Spleen (tissue), 7 donors: ENCODE measurements at regions not wholly inside any gene's neighbourhood (a gene's known extent, or its start where the extent isn't known, plus 50 kb on each side); places are given as distances from the start of the nearest gene placed in this dataset.
A peak's percentile ranks its signal among the peaks of the same experiment; 100 is the strongest.

Experiments used
- CTCF ChIP-seq, 11 experiments: fragments of 200-600 bp in 7 of 11; fragments of 450-650 bp in 4 of 11; sonication (generic) in 4 of 11; IDR thresholded peaks in 8 of 11; conservative IDR thresholded peaks in 3 of 11; 1 replicate in 7 of 11; 2 replicates in 4 of 11; pipeline versions ENCODE4 v1.4.0 to v1.8.0; 2016 to 2021; ENCODE audit warnings: antibody characterized with exemption in 11 of 11, inconsistent platforms in 4 of 11, mild to moderate bottlenecking in 1 of 11
- POLR2A ChIP-seq, 3 donors: fragments of 450-650 bp; IDR thresholded peaks; one replicate each; pipeline ENCODE4 v1.5.1; 2017; ENCODE audit warnings: antibody characterized with exemption in 3 of 3, mild to moderate bottlenecking in 1 of 3
- POLR2AphosphoS5 ChIP-seq, 3 donors: sonication (generic); formaldehyde crosslinking; IDR thresholded peaks; one replicate each; pipeline ENCODE4 v1.5.1; 2017; ENCODE audit warnings: antibody characterized with exemption in 3 of 3
- donor health status: DM: no; HTN: no; CAD: no; lungs with moderate emphysema.
- donor health status: DM: no; HTN: no; CAD: no.
- donor health status: DM: no; HTN: no; CAD: no.

GRCh38 chr5:157917899-157918809, 59.2 kb upstream of the CLINT1 start:
- no peak for TF ChIP-seq POLR2AphosphoS5 (IDR thresholded peaks at IDR 0.05)
- peak in 7 of 11 experiments; percentile 28 to 50 (median 35) for TF ChIP-seq CTCF (IDR thresholded peaks at IDR 0.05 in 8 of 11, conservative IDR thresholded peaks at IDR 0.05 in 3 of 11)
- TF ChIP-seq POLR2A (IDR thresholded peaks at IDR 0.05), result no peak
